Naive thymus-derived CD8-positive, alpha-beta T cell (primary cell): ENCODE measurements at regions not wholly inside any gene's neighbourhood (a gene's known extent, or its start where the extent isn't known, plus 50 kb on each side); places are given as distances from the start of the nearest gene placed in this dataset.

Experiments used
- ATAC-seq, 2 donors: fragments of 150-1000 bp; cut with Tn5 transposase in 1 of 2; sonication (Bioruptor Pico), chemical (Tn5 transposase) in 1 of 2; 1 replicate in 1 of 2; 2 replicates in 1 of 2; pipeline ENCODE4 v1.10.0; 2021; ENCODE audit warnings: mild to moderate bottlenecking in 2 of 2, moderate library complexity in 2 of 2
- POLR2A ChIA-PET: fragments of 350-600 bp; sonication (Branson Sonifier 250); formaldehyde crosslinking; loops from one replicate; lab custom pipeline; 2021; ENCODE audit warnings: antibody characterized with exemption; lab: Charles Lee
- DNase-seq, 10 donors: peaks; one replicate each; pipeline versions ENCODE4 v3.0.0 to v3.0.0-alpha.2; 2020 to 2022
- H3K27ac Mint-ChIP-seq, 10 donors: one replicate each; pipeline ENCODE4 v1.8.0; 2020 to 2022; ENCODE audit warnings: mild to moderate bottlenecking in 10 of 10, mixed read lengths in 10 of 10, moderate library complexity in 4 of 10, inconsistent platforms in 1 of 10
- H3K27me3 Mint-ChIP-seq, 5 donors: one replicate each; pipeline ENCODE4 v1.8.0; 2021 to 2022; ENCODE audit warnings: mixed read lengths in 5 of 5
- H3K36me3 Mint-ChIP-seq, 3 donors: one replicate each; pipeline ENCODE4 v1.8.0; 2020 to 2022; ENCODE audit warnings: mixed read lengths in 3 of 3, mild to moderate bottlenecking in 2 of 3, inconsistent platforms in 1 of 3
- H3K4me1 Mint-ChIP-seq, 4 donors: one replicate each; pipeline ENCODE4 v1.8.0; 2021 to 2022; ENCODE audit warnings: mixed read lengths in 4 of 4
- H3K4me3 Mint-ChIP-seq, 10 donors: one replicate each; pipeline ENCODE4 v1.8.0; 2020 to 2022; ENCODE audit warnings: mild to moderate bottlenecking in 10 of 10, mixed read lengths in 10 of 10, moderate library complexity in 6 of 10, inconsistent platforms in 1 of 10
- H3K9me3 Mint-ChIP-seq, 9 donors: one replicate each; pipeline ENCODE4 v1.8.0; 2020 to 2022; ENCODE audit warnings: mixed read lengths in 9 of 9, mild to moderate bottlenecking in 3 of 9, inconsistent platforms in 1 of 9, moderate library complexity in 1 of 9

DNA sequence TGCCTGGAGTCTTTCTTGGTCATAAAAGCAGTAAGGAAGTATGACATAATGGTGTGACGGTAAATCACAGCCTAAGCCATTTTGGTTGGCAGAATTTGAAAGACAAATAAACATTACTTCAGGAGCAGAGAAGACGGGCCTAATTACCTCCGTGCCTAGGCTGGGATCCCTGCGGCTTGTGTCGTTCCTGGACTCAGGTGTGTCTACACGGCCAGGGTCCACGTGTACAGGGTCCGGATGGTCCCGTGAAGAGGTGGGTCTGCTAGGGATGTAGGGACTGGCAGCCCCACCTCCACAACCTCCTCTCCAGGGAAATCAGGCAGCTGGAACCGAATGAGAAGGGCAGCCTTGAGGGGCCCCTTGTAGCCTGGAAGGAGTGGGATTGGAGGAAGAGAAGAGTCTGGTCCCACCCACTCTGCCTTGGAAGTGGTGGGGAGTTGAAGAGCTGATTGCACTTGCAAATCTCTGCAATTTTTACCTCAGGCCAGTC is 55.4 kb upstream of the PLAC1 start:
- peaks cover 0 to 4% (median 0%) of the 10 kb centered on the region in 5 donors for H3K27me3 Mint-ChIP-seq
- DNase-seq (no peak), ATAC-seq (no peak)
- no peak overlapping the region for H3K4me3 Mint-ChIP-seq
- H3K4me1 Mint-ChIP-seq: peaks cover 0 to 5% (median 2%) of the 10 kb centered on the region in 4 donors
- no peak overlapping the region for H3K27ac Mint-ChIP-seq
- H3K36me3 Mint-ChIP-seq: no peaks in the 10 kb centered on the region
- H3K9me3 Mint-ChIP-seq: no peaks in the 10 kb centered on the region
- POLR2A ChIA-PET: no interaction called here

- Mint-ChIP-seq H3K36me3 (no peaks in the 10 kb centered on the region), H3K4me1 (no peaks in the 10 kb centered on the region), H3K27me3 (peaks cover 0 to 4% (median 0%) of the 10 kb centered on the region in 5 donors), H3K27ac (no peak overlapping the region), H3K4me3 (no peak overlapping the region), H3K9me3 (no peaks in the 10 kb centered on the region)
- POLR2A ChIA-PET: no interaction called here
- ATAC-seq (no peak), DNase-seq (no peak)
Observed at GRCh38 chrX:134712272-134712671, 54.0 kb upstream of the PLAC1 start.

DNA sequence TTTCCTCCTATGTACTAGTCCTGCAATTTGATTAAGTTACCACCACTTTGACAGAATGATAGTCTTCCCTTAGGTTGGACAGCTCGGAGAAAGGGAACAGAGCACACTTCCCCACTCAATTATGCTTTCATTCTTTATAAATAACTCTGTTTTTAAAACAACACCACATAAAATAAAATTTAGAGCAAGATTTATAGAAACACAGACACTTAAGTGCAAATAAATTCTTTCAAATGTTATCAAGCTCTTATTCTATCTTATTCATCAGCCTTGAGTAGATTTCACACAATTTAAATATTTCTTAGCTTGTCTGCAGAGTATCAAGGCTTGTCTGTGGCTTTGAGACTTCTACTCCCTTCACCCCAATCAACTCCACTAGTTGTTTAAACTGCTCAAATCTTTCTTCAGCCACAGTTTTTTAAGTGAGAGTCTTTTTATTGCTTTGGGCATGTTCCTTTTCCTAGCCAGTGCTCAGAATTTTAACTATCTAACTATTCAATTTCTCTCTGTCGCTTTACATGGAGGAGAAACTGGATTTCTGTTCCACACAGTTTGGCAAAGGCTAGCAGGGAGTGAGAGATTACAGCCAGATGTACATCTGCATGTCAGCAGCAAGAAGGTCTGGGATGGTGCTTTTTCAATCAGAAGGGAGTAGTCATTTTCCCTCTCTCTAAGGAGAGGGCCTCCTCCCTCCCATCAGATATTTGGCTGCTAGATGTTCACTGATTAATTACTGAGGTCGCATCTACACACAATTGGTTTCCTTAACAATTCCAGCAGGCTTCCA is 53.1 kb upstream of the PLAC1 start:
- POLR2A ChIA-PET: no interaction called here
- H3K4me3 Mint-ChIP-seq: no peak overlapping the region
- H3K36me3 Mint-ChIP-seq: no peaks in the 10 kb centered on the region
- H3K27ac Mint-ChIP-seq: no peak overlapping the region
- ATAC-seq: no peak
- H3K27me3 Mint-ChIP-seq: peaks cover 0 to 4% (median 0%) of the 10 kb centered on the region in 5 donors
- H3K9me3 Mint-ChIP-seq: no peaks in the 10 kb centered on the region
- H3K4me1 Mint-ChIP-seq: no peaks in the 10 kb centered on the region
- DNase-seq: no peak
